NCI-H526 treated with DMSO at 0.1 percent for 48 hours (cell line): ENCODE measurements at regions not wholly inside any gene's neighbourhood (a gene's known extent, or its start where the extent isn't known, plus 50 kb on each side); places are given as distances from the start of the nearest gene placed in this dataset.

Source experiments
- DNase-seq: peaks from one replicate; lab custom pipeline; 2025; lab: John Stamatoyannopoulos, UW

DNA sequence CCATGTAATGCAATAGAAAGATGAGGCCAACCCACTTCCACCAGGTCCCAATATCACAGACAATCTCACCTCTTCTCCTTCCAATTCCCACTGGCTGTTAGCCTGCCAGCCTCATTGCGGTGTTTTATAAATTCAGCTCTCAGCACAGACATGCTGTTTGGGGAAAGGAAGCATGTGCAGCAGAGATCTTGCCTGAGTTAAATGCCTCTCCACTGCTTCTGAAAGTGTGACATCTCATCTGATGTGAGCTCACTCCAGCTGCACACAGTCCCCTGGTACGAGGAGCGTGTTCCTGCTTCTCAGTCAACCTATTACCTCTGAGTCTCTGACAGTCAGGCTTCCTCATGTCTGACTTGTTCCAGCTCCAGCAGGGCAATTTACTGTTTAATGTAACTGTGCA is 122.7 kb upstream of the GUCY1A2 start:
- peak; percentile 71 for DNase-seq

- no peak for DNase-seq
These were observed 121.1 kb upstream of the GUCY1A2 start for GRCh38 chr11:107139396-107139795.

DNA sequence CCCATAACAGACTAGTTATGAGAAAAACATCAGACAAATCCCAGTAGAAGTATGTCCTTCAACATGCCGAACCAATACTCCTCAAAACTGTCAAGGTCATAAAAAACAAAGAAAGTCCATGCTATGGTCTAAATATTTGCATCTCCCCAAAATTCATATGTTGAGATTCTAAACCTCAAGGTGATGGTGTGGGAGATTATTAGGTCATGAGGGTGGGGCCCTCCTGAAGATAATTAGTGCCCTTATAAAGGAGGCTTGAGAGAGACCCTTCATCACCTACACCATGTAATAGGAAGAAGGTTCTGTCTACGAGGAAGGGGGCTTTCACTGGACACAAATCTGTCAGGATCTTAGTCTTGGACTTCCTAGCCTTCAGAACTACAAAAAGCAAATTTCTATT is 118.6 kb upstream of the GUCY1A2 start:
- no peak for DNase-seq

- no peak for DNase-seq
These were observed 113.5 kb upstream of the GUCY1A2 start for GRCh38 chr11:107131756-107132155.

DNA sequence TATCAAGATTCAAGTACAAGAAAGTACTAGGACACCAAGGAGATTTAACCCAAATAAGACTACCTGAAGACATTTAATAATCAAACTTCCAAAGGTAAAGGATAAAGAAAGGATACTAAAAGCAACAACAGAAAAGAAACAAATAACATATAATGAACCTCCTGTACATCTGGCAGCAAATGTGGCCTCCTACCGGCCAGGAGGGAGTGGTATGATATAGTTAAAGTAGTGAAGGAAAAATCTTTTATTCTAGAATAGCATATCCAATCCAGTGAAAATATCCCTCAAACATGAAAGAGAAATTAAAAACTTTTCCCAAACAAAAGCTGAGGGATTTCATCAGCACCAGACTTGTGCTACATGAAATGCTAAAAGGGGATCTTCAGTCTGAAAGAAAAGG is 104.7 kb upstream of the GUCY1A2 start:
- DNase-seq: no peak

DNA sequence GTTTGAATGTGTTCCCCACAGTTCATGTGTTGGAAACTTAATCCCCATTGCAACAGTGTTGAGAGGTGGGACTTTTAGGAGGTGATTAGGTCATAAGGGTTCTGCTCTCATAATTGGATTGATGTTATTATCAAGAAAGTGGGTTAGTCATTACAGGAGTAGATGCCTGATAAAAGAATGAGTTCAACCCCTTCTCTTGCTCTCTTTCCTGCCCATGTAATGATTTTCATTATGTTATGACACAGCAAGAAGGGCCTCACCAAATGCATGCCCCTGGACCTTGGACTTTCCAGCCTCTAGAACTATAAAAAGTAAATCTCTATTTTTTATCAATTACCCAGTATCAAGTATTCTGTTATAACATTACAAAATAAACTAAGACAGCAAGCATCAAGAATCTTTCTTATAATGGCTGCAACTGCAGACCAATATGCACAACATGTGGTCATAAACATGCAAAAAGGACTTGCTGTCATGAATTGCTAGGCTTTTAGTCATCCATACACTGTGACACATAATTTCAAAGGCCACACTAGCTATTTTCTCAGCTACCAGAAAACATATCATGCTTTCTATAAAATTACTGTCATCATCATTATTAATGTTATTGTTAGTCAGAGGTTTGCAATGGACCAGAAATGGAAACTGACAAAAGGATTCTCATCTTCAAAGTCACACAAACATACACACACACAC is 99.9 kb upstream of the GUCY1A2 start:
- no peak for DNase-seq

- no peak for DNase-seq
These were observed 98.1 kb upstream of the GUCY1A2 start for GRCh38 chr11:107116358-107116757.

GRCh38 chr11:107102692-107103477 is 84.6 kb upstream of the GUCY1A2 start:
- DNase-seq: no peak

DNA sequence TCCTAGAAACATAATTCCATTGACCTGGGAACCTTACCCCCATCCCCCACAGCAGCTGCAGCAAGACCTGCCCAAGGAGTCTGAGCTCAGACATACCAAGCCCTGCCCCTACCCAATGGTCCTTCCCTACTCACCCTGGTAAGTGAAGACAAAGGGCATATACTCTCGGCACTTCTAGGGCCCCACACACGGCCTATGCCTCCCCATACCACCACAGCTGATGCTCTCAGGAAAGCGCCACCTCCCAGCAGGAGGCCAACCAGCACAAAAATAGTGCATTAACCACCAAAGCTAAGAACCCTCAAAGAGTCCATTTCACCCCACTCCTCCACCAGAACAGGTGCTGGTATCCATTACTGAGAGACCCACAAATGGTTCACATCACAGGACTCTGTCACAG is 74.4 kb upstream of the GUCY1A2 start:
- DNase-seq: no peak

- DNase-seq: no peak
These were observed 60.1 kb upstream of the GUCY1A2 start for GRCh38 chr11:107078375-107078774.

GRCh38 chr11:107076832-107077231 is 58.6 kb upstream of the GUCY1A2 start:
- no peak for DNase-seq

DNA sequence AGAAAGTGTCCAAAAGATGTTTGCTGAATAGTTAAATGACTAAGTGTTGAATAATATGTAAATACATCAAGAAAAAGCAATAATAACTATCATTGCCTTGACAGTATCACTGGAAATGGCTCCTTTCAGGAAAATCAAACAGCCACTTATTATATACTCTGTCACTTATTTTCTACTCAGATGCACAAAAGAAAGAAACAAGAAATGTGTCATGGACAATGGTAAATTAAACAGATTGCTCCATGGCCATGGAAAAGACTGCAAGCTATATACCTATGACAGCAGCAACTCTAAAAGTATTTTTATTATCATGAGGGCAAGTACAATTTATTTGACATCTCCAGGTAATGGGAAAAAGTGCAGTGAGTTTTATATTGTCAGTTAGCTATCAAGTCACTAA is 52.9 kb upstream of the GUCY1A2 start:
- DNase-seq: no peak
